Colonic mucosa (tissue), 4 donors: ENCODE measurements at regions not wholly inside any gene's neighbourhood (a gene's known extent, or its start where the extent isn't known, plus 50 kb on each side); places are given as distances from the start of the nearest gene placed in this dataset.
"Not testable (repeated sequence)": the region's sequence is repeated elsewhere in the genome, so short reads cannot be mapped to it uniquely, and the experiment has no call there.

ENCODE experiments used
- DNase-seq: peaks from one replicate; pipeline ENCODE4 v3.0.0-alpha.2; 2020
- H3K27ac ChIP-seq: fragments of 200-600 bp; one replicate; pipeline ENCODE4 v1.8.0; 2021
- H3K27me3 ChIP-seq: fragments of 200-600 bp; one replicate; pipeline ENCODE4 v1.8.0; 2021
- H3K36me3 ChIP-seq: fragments of 200-600 bp; one replicate; pipeline ENCODE4 v1.8.0; 2021
- H3K4me1 ChIP-seq: fragments of 200-600 bp; one replicate; pipeline ENCODE4 v1.8.0; 2021; ENCODE audit warnings: mild to moderate bottlenecking
- H3K4me3 ChIP-seq: fragments of 200-600 bp; one replicate; pipeline ENCODE4 v1.8.0; 2021
- H3K9ac ChIP-seq, 2 donors: one replicate each; pipeline ENCODE4 v1.7.0; 2013; ENCODE audit warnings: control low read depth in 2 of 2, low read depth in 2 of 2, low read length in 2 of 2
- H3K9me3 ChIP-seq: fragments of 200-600 bp; one replicate; pipeline ENCODE4 v1.8.0; 2021
- CTCF ChIP-seq: fragments of 200-600 bp; IDR thresholded peaks from one replicate; pipeline ENCODE4 v1.8.0; 2022; ENCODE audit warnings: antibody characterized with exemption, mild to moderate bottlenecking
- intact Hi-C: fragments of 100-400 bp; cut with DNase I; formaldehyde crosslinking; loops from one replicate; pipeline ENCODE4 v1.14.1; 2022
- donor health status: healthy.
- donor health status: DM: no; HTN: no; CAD: no.
- donor health status: DM: no; HTN: no; CAD: no.

- intact Hi-C loops, result no loop called here
- Histone ChIP-seq H3K4me1 (no peaks in the 10 kb centered on the region), H3K9ac (no peak overlapping the region), H3K36me3 (no peaks in the 10 kb centered on the region), H3K9me3 (no peaks in the 10 kb centered on the region), H3K27ac (no peak overlapping the region), H3K27me3 (no peaks in the 10 kb centered on the region), H3K4me3 (no peak overlapping the region)
- no peak for DNase-seq
- no peak for TF ChIP-seq CTCF
Observed at GRCh38 chr5:126126574-126126973, 296.6 kb upstream of the GRAMD2B start.

- intact Hi-C loops, H3K4me3 ChIP-seq, DNase-seq, H3K4me1 ChIP-seq, H3K36me3 ChIP-seq, H3K9me3 ChIP-seq, H3K27me3 ChIP-seq, H3K9ac ChIP-seq, H3K27ac ChIP-seq: not testable (repeated sequence)
Observed at GRCh38 chr5:126127371-126127770, 295.8 kb upstream of the GRAMD2B start.

- H3K27me3 ChIP-seq, result no peaks in the 10 kb centered on the region
- DNase-seq, result no peak
- no peak overlapping the region for H3K4me3 ChIP-seq
Observed at GRCh38 chr5:126129431-126129830, 293.8 kb upstream of the GRAMD2B start.

GRCh38 chr5:126133424-126133823 is 289.8 kb upstream of the GRAMD2B start:
- Histone ChIP-seq H3K9ac (no peak overlapping the region), H3K9me3 (no peaks in the 10 kb centered on the region), H3K27ac (no peak overlapping the region), H3K4me1 (no peaks in the 10 kb centered on the region), H3K4me3 (no peak overlapping the region), H3K27me3 (no peaks in the 10 kb centered on the region), H3K36me3 (no peaks in the 10 kb centered on the region)
- no peak for TF ChIP-seq CTCF
- intact Hi-C loops, result no loop called here
- DNase-seq, result no peak

More at GRCh38 chr5:126129431-126129830, 293.8 kb upstream of the GRAMD2B start:
- Histone ChIP-seq H3K27ac (no peak overlapping the region), H3K36me3 (no peaks in the 10 kb centered on the region), H3K9me3 (no peaks in the 10 kb centered on the region), H3K9ac (no peak overlapping the region), H3K4me1 (no peaks in the 10 kb centered on the region)
- TF ChIP-seq CTCF, result no peak
- intact Hi-C loops, result no loop called here

- DNase-seq, result no peak
- Histone ChIP-seq H3K27me3 (no peaks in the 10 kb centered on the region), H3K27ac (no peak overlapping the region), H3K36me3 (no peaks in the 10 kb centered on the region), H3K4me3 (no peak overlapping the region), H3K4me1 (no peaks in the 10 kb centered on the region), H3K9me3 (no peaks in the 10 kb centered on the region), H3K9ac (no peak overlapping the region)
- intact Hi-C loops, result no loop called here
- no peak for TF ChIP-seq CTCF
Observed at GRCh38 chr5:126137891-126138280, 285.3 kb upstream of the GRAMD2B start.

- Histone ChIP-seq H3K27me3 (no peaks in the 10 kb centered on the region), H3K4me3 (no peak overlapping the region), H3K9ac (no peak overlapping the region), H3K4me1 (no peaks in the 10 kb centered on the region), H3K27ac (no peak overlapping the region), H3K9me3 (no peaks in the 10 kb centered on the region), H3K36me3 (no peaks in the 10 kb centered on the region)
- no peak for DNase-seq
- intact Hi-C loops, result no loop called here
- TF ChIP-seq CTCF, result no peak
Observed at GRCh38 chr5:126138281-126138931, 284.8 kb upstream of the GRAMD2B start.
